8988T (cell line): ENCODE measurements at regions not wholly inside any gene's neighbourhood (a gene's known extent, or its start where the extent isn't known, plus 50 kb on each side); places are given as distances from the start of the nearest gene placed in this dataset.
"Not testable (repeated sequence)": the region's sequence is repeated elsewhere in the genome, so short reads cannot be mapped to it uniquely, and the experiment has no call there.

ENCODE experiments used
- DNase-seq: peaks from one replicate; pipeline ENCODE4 v3.0.0; 2011

DNA sequence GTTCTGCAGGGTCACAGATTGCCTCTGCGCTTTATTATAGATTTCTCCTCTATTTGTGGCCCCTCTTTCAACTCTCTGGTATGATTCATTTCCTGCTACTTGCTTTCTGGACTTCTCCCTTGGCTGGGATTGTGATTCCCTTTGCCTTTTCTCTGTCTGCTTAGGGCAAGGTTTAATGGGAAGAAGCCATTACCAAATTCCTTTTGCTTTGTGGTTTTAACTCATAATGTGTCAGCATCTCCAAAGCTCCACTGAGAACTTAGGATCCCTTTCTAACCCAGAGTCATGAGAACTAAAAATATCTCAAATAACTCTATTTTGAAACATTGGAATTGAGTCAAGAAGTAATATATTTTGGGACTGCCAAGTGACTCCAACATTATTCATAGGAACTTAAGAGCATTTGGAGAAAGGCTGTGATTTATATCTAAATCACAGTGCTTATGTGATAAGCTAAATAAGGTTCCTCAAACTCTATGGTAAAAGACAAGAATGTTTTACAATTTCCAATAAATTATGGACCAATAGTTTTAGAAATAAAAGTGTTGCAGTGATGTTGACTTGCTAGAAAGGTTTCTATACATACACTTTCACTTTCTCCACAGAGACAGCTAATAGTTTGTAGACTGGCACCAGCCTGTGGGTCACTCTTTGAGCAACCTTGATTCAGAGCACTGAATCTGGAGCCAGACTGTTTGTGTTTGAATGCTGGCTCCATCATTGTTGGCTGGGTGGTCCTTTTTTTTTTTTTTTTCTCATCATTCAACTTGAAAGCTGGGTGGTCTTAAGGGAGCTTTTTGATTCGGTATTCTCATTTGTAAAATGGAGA is 93.9 kb downstream of the DACT1 start:
- no peak for DNase-seq

DNA sequence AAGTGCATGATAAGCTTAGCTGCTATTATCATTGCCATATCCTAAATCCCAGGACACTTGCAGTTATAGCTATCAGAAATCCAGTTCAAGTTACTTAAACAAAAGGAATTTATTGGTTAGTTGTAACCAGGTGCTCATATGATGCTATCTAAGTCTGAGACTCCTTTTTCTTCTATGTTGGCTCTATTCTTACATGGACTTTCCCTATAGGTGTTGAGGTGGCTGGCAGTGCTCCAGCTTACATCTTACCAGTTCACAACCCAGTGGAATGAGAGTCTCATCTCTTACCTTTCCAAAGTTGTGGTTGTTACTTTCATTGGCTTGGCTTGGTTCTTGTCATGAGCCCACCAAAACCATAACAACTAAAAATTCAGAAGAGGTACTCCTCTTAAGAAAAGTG is 94.6 kb downstream of the DACT1 start:
- DNase-seq, result no peak

GRCh38 chr14:58733451-58734208 is 95.9 kb downstream of the DACT1 start:
- no peak for DNase-seq

DNA sequence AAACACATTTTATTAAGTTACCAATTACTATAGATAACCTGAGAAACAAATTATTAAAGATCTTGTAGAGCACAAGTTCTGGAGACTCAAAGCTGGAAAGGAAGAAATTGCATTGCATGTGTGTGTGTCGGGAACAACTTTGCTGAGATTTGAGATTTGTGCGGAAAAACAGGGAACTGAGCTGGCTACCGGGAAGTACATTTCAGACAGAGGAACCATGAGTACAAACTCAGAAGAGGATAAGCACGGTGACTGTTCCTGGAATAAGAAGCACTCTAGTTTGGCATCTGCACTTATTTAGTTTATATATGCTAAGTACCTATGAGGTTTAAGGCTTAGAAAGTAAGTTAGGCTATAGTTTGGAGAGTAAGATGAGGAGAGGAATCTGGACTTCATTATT is 97.8 kb downstream of the DACT1 start:
- DNase-seq, result no peak

- DNase-seq, result no peak
Observed at GRCh38 chr14:58736606-58737005, 98.8 kb downstream of the DACT1 start.

- DNase-seq, result no peak
Observed at GRCh38 chr14:58737511-58737910, 99.7 kb downstream of the DACT1 start.

DNA sequence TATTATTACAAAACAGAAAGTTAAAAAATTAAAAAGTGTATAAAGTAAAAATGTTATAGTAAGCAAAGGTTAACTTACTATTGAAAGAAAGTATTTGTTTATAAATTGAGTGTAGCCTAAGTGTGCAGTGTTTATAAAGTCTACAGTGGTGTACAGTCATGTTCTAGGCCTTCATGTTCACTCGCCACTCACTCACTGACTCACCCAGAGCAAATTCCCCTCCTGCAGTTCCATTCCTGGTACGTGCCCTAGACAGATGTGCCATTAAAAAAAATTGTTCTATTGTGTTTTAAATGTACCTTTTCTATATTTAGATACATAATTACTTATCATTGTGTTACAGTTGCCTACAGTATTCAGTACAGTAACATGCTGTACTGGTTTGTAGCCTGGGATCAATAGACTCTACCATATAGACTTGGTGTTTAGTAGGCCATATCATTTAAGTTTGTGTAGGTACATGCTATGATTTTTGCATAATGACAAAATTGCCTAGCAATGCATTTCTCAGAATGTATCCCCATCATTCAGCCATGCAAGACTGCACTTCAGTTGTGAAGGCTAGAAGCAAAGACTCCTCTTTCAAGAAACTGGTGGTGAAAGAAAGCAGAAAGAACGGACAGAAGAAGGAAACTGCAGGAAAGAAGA is 100.6 kb downstream of the DACT1 start:
- no peak for DNase-seq

DNA sequence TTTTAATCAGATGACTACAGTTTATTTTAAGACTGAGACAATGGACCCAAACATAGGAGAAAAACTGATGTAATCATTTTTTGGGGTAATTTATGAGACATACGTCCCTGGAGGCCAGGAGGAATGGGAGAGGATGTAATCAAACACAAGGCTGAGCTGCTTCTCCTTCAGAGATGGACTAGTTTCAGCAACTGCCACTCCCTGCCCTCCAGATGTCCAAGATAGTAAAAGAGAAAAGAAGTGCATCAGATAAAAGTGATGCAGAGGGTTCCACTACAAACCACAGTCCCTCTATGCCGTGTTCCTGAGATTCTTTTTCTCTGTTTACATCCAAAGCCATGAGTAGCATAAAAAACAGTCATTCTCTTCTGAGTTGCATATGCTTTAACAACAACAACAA is 101.1 kb downstream of the DACT1 start:
- DNase-seq, result no peak

- no peak for DNase-seq
Observed at GRCh38 chr14:58739674-58740073, 101.9 kb downstream of the DACT1 start.

- DNase-seq, result no peak
Observed at GRCh38 chr14:58740379-58740935, 102.7 kb downstream of the DACT1 start.

DNA sequence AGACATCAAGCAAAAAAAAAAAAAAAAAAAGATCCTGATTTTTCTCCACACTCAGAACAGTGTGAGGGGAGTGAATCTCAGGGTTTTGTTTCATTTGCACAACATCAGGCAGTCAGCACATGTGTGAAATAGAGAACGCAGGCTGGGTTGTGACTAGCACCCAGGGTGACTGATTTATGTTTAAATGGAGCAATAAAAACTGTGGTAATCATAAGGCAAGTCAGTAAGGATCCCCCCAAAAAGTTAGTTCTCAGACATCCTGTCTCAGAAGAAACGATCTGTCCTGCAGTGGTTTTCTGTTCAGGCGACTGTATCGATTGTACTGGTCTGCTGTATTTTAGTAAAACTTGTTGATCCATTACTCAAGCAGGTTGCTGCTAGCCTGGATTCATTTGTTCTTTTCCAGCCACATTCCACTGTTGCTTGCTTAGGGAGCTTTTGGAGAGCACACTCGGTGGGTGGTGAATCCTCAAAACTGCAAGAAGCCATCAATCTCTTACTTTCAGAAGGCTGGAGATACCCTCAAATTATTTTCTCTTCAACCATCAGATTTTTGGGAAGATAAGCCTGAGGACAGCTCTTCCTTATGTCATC is 107.1 kb downstream of the DACT1 start:
- DNase-seq, result no peak

- DNase-seq, result no peak
Observed at GRCh38 chr14:58746261-58746660, 108.5 kb downstream of the DACT1 start.

GRCh38 chr14:58746701-58747100 is 108.9 kb downstream of the DACT1 start:
- DNase-seq, result no peak

GRCh38 chr14:58747181-58747580 is 109.4 kb downstream of the DACT1 start:
- DNase-seq, result no peak

GRCh38 chr14:58748251-58748650 is 110.5 kb downstream of the DACT1 start:
- DNase-seq, result not testable (repeated sequence)

- no peak for DNase-seq
Observed at GRCh38 chr14:58749066-58749669, 111.4 kb downstream of the DACT1 start.

GRCh38 chr14:58750321-58751269 is 112.8 kb downstream of the DACT1 start:
- DNase-seq, result no peak

GRCh38 chr14:58751788-58752187 is 114.0 kb downstream of the DACT1 start:
- no peak for DNase-seq

DNA sequence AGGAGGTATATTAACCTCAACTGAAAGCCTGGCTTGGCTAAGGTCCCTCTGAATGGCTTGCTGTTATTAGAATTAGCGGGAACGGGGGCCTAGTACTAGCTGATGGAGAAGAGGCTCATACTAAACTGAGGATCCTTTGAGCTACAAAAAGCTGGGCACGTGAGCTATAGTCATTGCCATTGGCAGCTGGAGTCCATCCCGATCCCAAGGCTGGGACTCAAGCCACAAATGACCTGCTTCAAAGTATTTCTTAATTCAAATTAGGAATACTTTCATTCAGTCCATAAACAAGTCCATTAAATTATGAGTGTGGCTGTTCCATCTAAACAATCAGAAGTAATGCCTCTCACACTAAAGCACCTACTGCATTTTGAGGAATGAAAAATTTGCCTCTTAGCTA is 114.5 kb downstream of the DACT1 start:
- DNase-seq, result no peak

DNA sequence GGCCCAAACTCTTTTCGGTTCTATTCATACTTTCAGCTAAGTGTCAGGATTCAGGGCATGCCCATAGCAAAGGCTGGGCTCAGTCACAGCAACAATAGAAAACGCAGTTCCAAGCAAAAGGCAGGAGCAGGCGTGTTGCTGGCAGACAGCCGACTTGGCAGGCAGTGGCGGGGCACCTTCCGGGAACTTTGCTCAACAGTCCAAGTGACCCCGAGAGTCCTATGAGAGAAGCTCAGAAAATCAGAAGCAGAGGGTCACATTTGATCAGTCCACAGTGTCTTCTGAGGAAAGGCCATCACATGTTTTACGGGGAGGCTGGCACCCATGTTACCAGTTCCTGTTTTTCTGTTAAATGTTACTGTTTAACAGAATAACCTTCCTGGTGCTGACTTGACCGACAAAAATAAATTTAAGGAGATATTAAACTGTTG is 115.0 kb downstream of the DACT1 start:
- DNase-seq, result no peak
